Activated naive CD8-positive, alpha-beta T cell (primary cell): ENCODE measurements at regions not wholly inside any gene's neighbourhood (a gene's known extent, or its start where the extent isn't known, plus 50 kb on each side); places are given as distances from the start of the nearest gene placed in this dataset.

Experiments used
- H3K27ac Mint-ChIP-seq: one replicate; pipeline ENCODE4 v1.8.0; 2021; ENCODE audit warnings: mixed read lengths
- H3K27me3 Mint-ChIP-seq: one replicate; pipeline ENCODE4 v1.8.0; 2021; ENCODE audit warnings: mixed read lengths
- H3K36me3 Mint-ChIP-seq: one replicate; pipeline ENCODE4 v1.8.0; 2021; ENCODE audit warnings: mixed read lengths
- H3K4me1 Mint-ChIP-seq: one replicate; pipeline ENCODE4 v1.8.0; 2021; ENCODE audit warnings: low read depth, mixed read lengths
- H3K4me3 Mint-ChIP-seq: one replicate; pipeline ENCODE4 v1.8.0; 2021; ENCODE audit warnings: mild to moderate bottlenecking, mixed read lengths
- H3K9me3 Mint-ChIP-seq: one replicate; pipeline ENCODE4 v1.8.0; 2021; ENCODE audit warnings: low read depth, mixed read lengths

- Mint-ChIP-seq H3K27ac (peak overlapping the region; percentile 67), H3K4me1 (peaks cover 90% of the 10 kb centered on the region), H3K27me3 (no peaks in the 10 kb centered on the region), H3K4me3 (peak overlapping the region; percentile 60), H3K36me3 (peaks cover 7% of the 10 kb centered on the region), H3K9me3 (peaks cover 3% of the 10 kb centered on the region)
These were observed 480.4 kb downstream of the FOXO1 start for GRCh38 chr13:40186041-40186440.

GRCh38 chr13:40186626-40187323 is 479.7 kb downstream of the FOXO1 start:
- peak overlapping the region; percentile 67 for H3K27ac Mint-ChIP-seq
- H3K4me3 Mint-ChIP-seq = peak overlapping the region; percentile 57
- H3K36me3 Mint-ChIP-seq = peaks cover 7% of the 10 kb centered on the region
- no peaks in the 10 kb centered on the region for H3K27me3 Mint-ChIP-seq
- peaks cover 91% of the 10 kb centered on the region for H3K4me1 Mint-ChIP-seq
- no peaks in the 10 kb centered on the region for H3K9me3 Mint-ChIP-seq

- H3K27me3 Mint-ChIP-seq = no peaks in the 10 kb centered on the region
- H3K9me3 Mint-ChIP-seq = no peaks in the 10 kb centered on the region
- peaks cover 7% of the 10 kb centered on the region for H3K36me3 Mint-ChIP-seq
- peaks cover 94% of the 10 kb centered on the region for H3K4me1 Mint-ChIP-seq
- peak overlapping the region; percentile 95 for H3K27ac Mint-ChIP-seq
- peak overlapping the region; percentile 80 for H3K4me3 Mint-ChIP-seq
These were observed 479.1 kb downstream of the FOXO1 start for GRCh38 chr13:40187324-40187795.

GRCh38 chr13:40187841-40188591 is 478.4 kb downstream of the FOXO1 start:
- peak overlapping the region; percentile 80 for H3K4me3 Mint-ChIP-seq

GRCh38 chr13:40189426-40189825 is 477.0 kb downstream of the FOXO1 start:
- no peaks in the 10 kb centered on the region for H3K9me3 Mint-ChIP-seq
- H3K36me3 Mint-ChIP-seq = peaks cover 5% of the 10 kb centered on the region
- peak overlapping the region; percentile 95 for H3K27ac Mint-ChIP-seq
- H3K27me3 Mint-ChIP-seq = no peaks in the 10 kb centered on the region
- peaks cover 83% of the 10 kb centered on the region for H3K4me1 Mint-ChIP-seq
- H3K4me3 Mint-ChIP-seq = peak overlapping the region; percentile 71

More at GRCh38 chr13:40187841-40188591, 478.4 kb downstream of the FOXO1 start:
- Mint-ChIP-seq H3K27ac (peak overlapping the region; percentile 95), H3K4me1 (peaks cover 90% of the 10 kb centered on the region), H3K36me3 (peaks cover 7% of the 10 kb centered on the region), H3K27me3 (no peaks in the 10 kb centered on the region), H3K9me3 (no peaks in the 10 kb centered on the region)

GRCh38 chr13:40189898-40190630 is 476.4 kb downstream of the FOXO1 start:
- H3K9me3 Mint-ChIP-seq = no peaks in the 10 kb centered on the region
- peak overlapping the region; percentile 71 for H3K4me3 Mint-ChIP-seq
- no peaks in the 10 kb centered on the region for H3K27me3 Mint-ChIP-seq
- peak overlapping the region; percentile 95 for H3K27ac Mint-ChIP-seq
- H3K4me1 Mint-ChIP-seq = peaks cover 82% of the 10 kb centered on the region
- H3K36me3 Mint-ChIP-seq = peaks cover 7% of the 10 kb centered on the region

- no peaks in the 10 kb centered on the region for H3K9me3 Mint-ChIP-seq
- peaks cover 76% of the 10 kb centered on the region for H3K4me1 Mint-ChIP-seq
- peak overlapping the region; percentile 71 for H3K4me3 Mint-ChIP-seq
- H3K36me3 Mint-ChIP-seq = peaks cover 2% of the 10 kb centered on the region
- no peaks in the 10 kb centered on the region for H3K27me3 Mint-ChIP-seq
- H3K27ac Mint-ChIP-seq = peak overlapping the region; percentile 95
These were observed 475.8 kb downstream of the FOXO1 start for GRCh38 chr13:40190641-40191100.

- H3K36me3 Mint-ChIP-seq = peaks cover 2% of the 10 kb centered on the region
- no peaks in the 10 kb centered on the region for H3K27me3 Mint-ChIP-seq
- H3K9me3 Mint-ChIP-seq = no peaks in the 10 kb centered on the region
- peak overlapping the region; percentile 71 for H3K4me3 Mint-ChIP-seq
- H3K27ac Mint-ChIP-seq = peak overlapping the region; percentile 95
- H3K4me1 Mint-ChIP-seq = peaks cover 71% of the 10 kb centered on the region
These were observed 475.1 kb downstream of the FOXO1 start for GRCh38 chr13:40191186-40191980.

GRCh38 chr13:40192452-40192851 is 474.0 kb downstream of the FOXO1 start:
- Mint-ChIP-seq H3K9me3 (no peaks in the 10 kb centered on the region), H3K27me3 (no peaks in the 10 kb centered on the region), H3K36me3 (peaks cover 2% of the 10 kb centered on the region), H3K4me3 (no peak overlapping the region), H3K27ac (peak overlapping the region; percentile 78), H3K4me1 (peaks cover 62% of the 10 kb centered on the region)

- no peaks in the 10 kb centered on the region for H3K27me3 Mint-ChIP-seq
- H3K4me3 Mint-ChIP-seq = no peak overlapping the region
- H3K9me3 Mint-ChIP-seq = no peaks in the 10 kb centered on the region
- H3K36me3 Mint-ChIP-seq = peaks cover 2% of the 10 kb centered on the region
- no peak overlapping the region for H3K27ac Mint-ChIP-seq
- peaks cover 58% of the 10 kb centered on the region for H3K4me1 Mint-ChIP-seq
These were observed 473.6 kb downstream of the FOXO1 start for GRCh38 chr13:40192858-40193257.

- H3K9me3 Mint-ChIP-seq = peaks cover under 1% of the 10 kb centered on the region
- H3K27ac Mint-ChIP-seq = no peak overlapping the region
- no peak overlapping the region for H3K4me3 Mint-ChIP-seq
- H3K36me3 Mint-ChIP-seq = peaks cover 2% of the 10 kb centered on the region
- H3K4me1 Mint-ChIP-seq = peaks cover 53% of the 10 kb centered on the region
- no peaks in the 10 kb centered on the region for H3K27me3 Mint-ChIP-seq
These were observed 472.9 kb downstream of the FOXO1 start for GRCh38 chr13:40193286-40194223.

GRCh38 chr13:40194224-40194806 is 472.1 kb downstream of the FOXO1 start:
- Mint-ChIP-seq H3K27ac (no peak overlapping the region), H3K4me1 (peaks cover 48% of the 10 kb centered on the region), H3K27me3 (no peaks in the 10 kb centered on the region), H3K4me3 (no peak overlapping the region), H3K9me3 (peaks cover 3% of the 10 kb centered on the region), H3K36me3 (peaks cover 2% of the 10 kb centered on the region)

- no peak overlapping the region for H3K27ac Mint-ChIP-seq
- H3K36me3 Mint-ChIP-seq = peaks cover 2% of the 10 kb centered on the region
- no peak overlapping the region for H3K4me3 Mint-ChIP-seq
- H3K27me3 Mint-ChIP-seq = no peaks in the 10 kb centered on the region
- peaks cover 3% of the 10 kb centered on the region for H3K9me3 Mint-ChIP-seq
- H3K4me1 Mint-ChIP-seq = peaks cover 31% of the 10 kb centered on the region
These were observed 469.4 kb downstream of the FOXO1 start for GRCh38 chr13:40197049-40197448.
